Subcutaneous abdominal adipose tissue (tissue), 5 donors: ENCODE measurements at regions not wholly inside any gene's neighbourhood (a gene's known extent, or its start where the extent isn't known, plus 50 kb on each side); places are given as distances from the start of the nearest gene placed in this dataset.

ENCODE experiments used
- H3K27ac ChIP-seq: one replicate; pipeline ENCODE4 v1.7.0; 2013; ENCODE audit warnings: low read depth, mild to moderate bottlenecking, inconsistent platforms, low read length, moderate library complexity
- H3K27me3 ChIP-seq, 5 donors: one replicate each; pipeline ENCODE4 v1.7.0; 2013; ENCODE audit warnings: low read length in 5 of 5, inconsistent platforms in 1 of 5; ENCODE audit not compliant: control insufficient read depth in 5 of 5, insufficient read depth in 4 of 5
- H3K36me3 ChIP-seq, 5 donors: one replicate each; pipeline ENCODE4 v1.7.0; 2013; ENCODE audit warnings: low read length in 5 of 5; ENCODE audit not compliant: control insufficient read depth in 5 of 5, insufficient read depth in 5 of 5
- H3K4me1 ChIP-seq, 5 donors: one replicate each; pipeline ENCODE4 v1.7.0; 2013; ENCODE audit warnings: low read length in 5 of 5, mild to moderate bottlenecking in 3 of 5, moderate library complexity in 1 of 5; ENCODE audit not compliant: control insufficient read depth in 5 of 5, insufficient read depth in 5 of 5
- H3K4me3 ChIP-seq, 5 donors: one replicate each; pipeline ENCODE4 v1.7.0; 2013; ENCODE audit warnings: low read length in 5 of 5, low read depth in 1 of 5
- H3K9ac ChIP-seq, 5 donors: one replicate each; pipeline ENCODE4 v1.7.0; 2013; ENCODE audit warnings: low read length in 5 of 5, mild to moderate bottlenecking in 4 of 5, moderate library complexity in 3 of 5
- H3K9me3 ChIP-seq, 5 donors: one replicate each; pipeline ENCODE4 v1.7.0; 2013; ENCODE audit warnings: low read length in 5 of 5; ENCODE audit not compliant: control insufficient read depth in 5 of 5
- donor health status: healthy.
- donor health status: healthy.
- donor health status: healthy.
- donor health status: healthy.
- donor health status: healthy.

GRCh38 chr1:5650283-5651026 lies 341.8 kb downstream of the NPHP4 start:
- Histone ChIP-seq H3K9me3 (peaks cover 0 to 3% (median 0%) of the 10 kb centered on the region in 5 donors), H3K9ac (no peak overlapping the region), H3K27me3 (peaks cover 13 to 36% (median 19%) of the 10 kb centered on the region in 5 donors), H3K4me1 (no peaks in the 10 kb centered on the region), H3K4me3 (no peak overlapping the region), H3K36me3 (no peaks in the 10 kb centered on the region), H3K27ac (no peak overlapping the region)

- peaks cover 13 to 36% (median 19%) of the 10 kb centered on the region in 5 donors for H3K27me3 ChIP-seq
- H3K4me3 ChIP-seq: no peak overlapping the region
- peaks cover 0 to 5% (median 2%) of the 10 kb centered on the region in 5 donors for H3K9me3 ChIP-seq
- H3K27ac ChIP-seq: no peak overlapping the region
- no peak overlapping the region for H3K9ac ChIP-seq
- H3K36me3 ChIP-seq: no peaks in the 10 kb centered on the region
- H3K4me1 ChIP-seq: no peaks in the 10 kb centered on the region
These were observed 342.4 kb downstream of the NPHP4 start for GRCh38 chr1:5649795-5650194.

GRCh38 chr1:5649166-5649551 lies 343.1 kb downstream of the NPHP4 start:
- H3K27ac ChIP-seq: no peak overlapping the region
- no peaks in the 10 kb centered on the region for H3K36me3 ChIP-seq
- peaks cover 0 to 5% (median 2%) of the 10 kb centered on the region in 5 donors for H3K9me3 ChIP-seq
- H3K9ac ChIP-seq: no peak overlapping the region
- peaks cover 13 to 36% (median 19%) of the 10 kb centered on the region in 5 donors for H3K27me3 ChIP-seq
- H3K4me3 ChIP-seq: no peak overlapping the region
- H3K4me1 ChIP-seq: no peaks in the 10 kb centered on the region

GRCh38 chr1:5648410-5649165 lies 343.6 kb downstream of the NPHP4 start:
- Histone ChIP-seq H3K9me3 (peaks cover 0 to 5% (median 2%) of the 10 kb centered on the region in 5 donors), H3K27me3 (peaks cover 13 to 36% (median 19%) of the 10 kb centered on the region in 5 donors), H3K36me3 (no peaks in the 10 kb centered on the region), H3K4me1 (no peaks in the 10 kb centered on the region), H3K27ac (no peak overlapping the region), H3K4me3 (no peak overlapping the region), H3K9ac (no peak overlapping the region)

GRCh38 chr1:5647234-5647633 lies 345.0 kb downstream of the NPHP4 start:
- Histone ChIP-seq H3K36me3 (no peaks in the 10 kb centered on the region), H3K4me1 (no peaks in the 10 kb centered on the region), H3K27ac (no peak overlapping the region), H3K9ac (no peak overlapping the region), H3K4me3 (no peak overlapping the region), H3K27me3 (peaks cover 13 to 31% (median 15%) of the 10 kb centered on the region in 5 donors), H3K9me3 (peaks cover 0 to 5% (median 2%) of the 10 kb centered on the region in 5 donors)

GRCh38 chr1:5646486-5647149 lies 345.6 kb downstream of the NPHP4 start:
- Histone ChIP-seq H3K4me1 (no peaks in the 10 kb centered on the region), H3K27ac (no peak overlapping the region), H3K36me3 (no peaks in the 10 kb centered on the region), H3K9me3 (peaks cover 0 to 5% (median 2%) of the 10 kb centered on the region in 5 donors), H3K27me3 (peaks cover 10 to 25% (median 15%) of the 10 kb centered on the region in 5 donors), H3K9ac (no peak overlapping the region), H3K4me3 (no peak overlapping the region)

GRCh38 chr1:5645929-5646328 lies 346.3 kb downstream of the NPHP4 start:
- Histone ChIP-seq H3K4me3 (no peak overlapping the region), H3K36me3 (no peaks in the 10 kb centered on the region), H3K9me3 (peaks cover 0 to 5% (median 2%) of the 10 kb centered on the region in 5 donors), H3K27me3 (peaks cover 5 to 21% (median 12%) of the 10 kb centered on the region in 5 donors), H3K4me1 (no peaks in the 10 kb centered on the region), H3K27ac (no peak overlapping the region), H3K9ac (no peak overlapping the region)

GRCh38 chr1:5645135-5645399 lies 347.2 kb downstream of the NPHP4 start:
- no peak overlapping the region for H3K4me3 ChIP-seq
- H3K27me3 ChIP-seq: peaks cover 3 to 16% (median 11%) of the 10 kb centered on the region in 5 donors
- no peak overlapping the region for H3K9ac ChIP-seq

GRCh38 chr1:5644281-5645134 lies 347.7 kb downstream of the NPHP4 start:
- peaks cover 0 to 5% (median 2%) of the 10 kb centered on the region in 5 donors for H3K9me3 ChIP-seq
- H3K27me3 ChIP-seq: peaks cover 3 to 16% (median 11%) of the 10 kb centered on the region in 5 donors
- H3K27ac ChIP-seq: no peak overlapping the region
- H3K9ac ChIP-seq: no peak overlapping the region
- H3K4me1 ChIP-seq: no peaks in the 10 kb centered on the region
- H3K4me3 ChIP-seq: no peak overlapping the region
- no peaks in the 10 kb centered on the region for H3K36me3 ChIP-seq

More at GRCh38 chr1:5645135-5645399, 347.2 kb downstream of the NPHP4 start:
- Histone ChIP-seq H3K27ac (no peak overlapping the region), H3K9me3 (peaks cover 0 to 5% (median 2%) of the 10 kb centered on the region in 5 donors), H3K4me1 (no peaks in the 10 kb centered on the region), H3K36me3 (no peaks in the 10 kb centered on the region)
